ENCODE measurements at regions not wholly inside any gene's neighbourhood (a gene's known extent, or its start where the extent isn't known, plus 50 kb on each side); places are given as distances from the start of the nearest gene placed in this dataset.
A peak's percentile ranks its signal among the peaks of the same experiment; 100 is the strongest.
"Not testable (repeated sequence)": the region's sequence is repeated elsewhere in the genome, so short reads cannot be mapped to it uniquely, and the experiment has no call there.

GRCh38 chr6:12356431-12356830, 66.3 kb downstream of the EDN1 start:
- DNase-seq (ENCODE audit: low read depth), result no peak
- H3K4me3 ChIP-seq (ENCODE audit: low read length), result no peak overlapping the region
- TF ChIP-seq CTCF (IDR thresholded peaks at IDR 0.05; ENCODE audit: insufficient read depth, low read depth, low read length, missing control alignments), result no peak

GRCh38 chr6:12356983-12357972, 67.1 kb downstream of the EDN1 start:
- peak; percentile 76 for DNase-seq (ENCODE audit: low read depth)
- TF ChIP-seq CTCF (IDR thresholded peaks at IDR 0.05; ENCODE audit: insufficient read depth, low read depth, low read length, missing control alignments), result no peak
- no peak overlapping the region for H3K4me3 ChIP-seq (ENCODE audit: low read length)

GRCh38 chr6:12359036-12359435, 68.9 kb downstream of the EDN1 start:
- H3K4me3 ChIP-seq (ENCODE audit: low read length), result no peak overlapping the region
- TF ChIP-seq CTCF (IDR thresholded peaks at IDR 0.05; ENCODE audit: insufficient read depth, low read depth, low read length, missing control alignments), result no peak
- DNase-seq (ENCODE audit: low read depth), result no peak

GRCh38 chr6:12361042-12361765, 71.0 kb downstream of the EDN1 start:
- peak; percentile 28 for DNase-seq (ENCODE audit: low read depth)
- no peak overlapping the region for H3K4me3 ChIP-seq (ENCODE audit: low read length)
- TF ChIP-seq CTCF (IDR thresholded peaks at IDR 0.05; ENCODE audit: insufficient read depth, low read depth, low read length, missing control alignments), result no peak

GRCh38 chr6:12363277-12363650, 73.1 kb downstream of the EDN1 start:
- not testable (repeated sequence) for DNase-seq (ENCODE audit: low read depth); H3K4me3 ChIP-seq (ENCODE audit: low read length)

GRCh38 chr6:12363651-12364381, 73.7 kb downstream of the EDN1 start:
- no peak for TF ChIP-seq CTCF (IDR thresholded peaks at IDR 0.05; ENCODE audit: insufficient read depth, low read depth, low read length, missing control alignments)
- no peak for DNase-seq (ENCODE audit: low read depth)
- H3K4me3 ChIP-seq (ENCODE audit: low read length), result no peak overlapping the region

- no peak for DNase-seq (ENCODE audit: low read depth)
Observed at GRCh38 chr6:12364621-12365020, 74.5 kb downstream of the EDN1 start.

More at GRCh38 chr6:12364621-12365020, 74.5 kb downstream of the EDN1 start:
- H3K4me3 ChIP-seq (ENCODE audit: low read length), result no peak overlapping the region
- no peak for TF ChIP-seq CTCF (IDR thresholded peaks at IDR 0.05; ENCODE audit: insufficient read depth, low read depth, low read length, missing control alignments)
